Liver (tissue), 8 donors: ENCODE measurements at regions not wholly inside any gene's neighbourhood (a gene's known extent, or its start where the extent isn't known, plus 50 kb on each side); places are given as distances from the start of the nearest gene placed in this dataset.

ENCODE experiments used
- DNase-seq: peaks from one replicate; pipeline ENCODE4 v3.0.0-alpha.2; 2017; ENCODE audit warnings: low spot score
- H3K27ac ChIP-seq, 2 donors: one replicate each; pipeline ENCODE4 v1.7.0; 2013; ENCODE audit warnings: inconsistent platforms in 2 of 2, low read length in 2 of 2, control low read depth in 1 of 2, low read depth in 1 of 2, mild to moderate bottlenecking in 1 of 2
- H3K27me3 ChIP-seq, 4 donors: one replicate each; pipeline versions ENCODE4 v1.6.1 to v1.7.0; 2013; ENCODE audit warnings: low read length in 3 of 4, inconsistent platforms in 1 of 4, mild to moderate bottlenecking in 1 of 4, moderate library complexity in 1 of 4; ENCODE audit not compliant: control insufficient read depth in 4 of 4, insufficient read depth in 4 of 4
- H3K36me3 ChIP-seq, 4 donors: one replicate each; pipeline versions ENCODE4 v1.6.1 to v1.7.0; 2013; ENCODE audit warnings: low read length in 3 of 4, mild to moderate bottlenecking in 3 of 4, low read depth in 1 of 4, moderate library complexity in 1 of 4; ENCODE audit not compliant: control insufficient read depth in 4 of 4, insufficient read depth in 3 of 4
- H3K4me1 ChIP-seq, 4 donors: one replicate each; pipeline versions ENCODE4 v1.6.1 to v1.7.0; 2013; ENCODE audit warnings: low read length in 3 of 4, mild to moderate bottlenecking in 3 of 4, moderate library complexity in 1 of 4; ENCODE audit not compliant: control insufficient read depth in 4 of 4, insufficient read depth in 4 of 4
- H3K4me3 ChIP-seq, 3 donors: one replicate each; pipeline versions ENCODE4 v1.6.1 to v1.7.0; 2013; ENCODE audit warnings: low read length in 3 of 3, control low read depth in 1 of 3, low read depth in 1 of 3, mild to moderate bottlenecking in 1 of 3
- H3K9ac ChIP-seq, 2 donors: one replicate each; pipeline ENCODE4 v1.7.0; 2013; ENCODE audit warnings: low read length in 2 of 2, mild to moderate bottlenecking in 2 of 2, moderate library complexity in 2 of 2, control low read depth in 1 of 2, low read depth in 1 of 2
- H3K9me3 ChIP-seq, 4 donors: one replicate each; pipeline versions ENCODE4 v1.6.1 to v1.7.0; 2013; ENCODE audit warnings: low read length in 3 of 4; ENCODE audit not compliant: control insufficient read depth in 4 of 4
- EGR1 ChIP-seq, 2 donors: IDR thresholded peaks; 2 replicates each; pipeline ENCODE4 v1.6.1; 2016 to 2018; ENCODE audit warnings: antibody characterized with exemption in 2 of 2, low read depth in 2 of 2
- FOXA1 ChIP-seq: IDR thresholded peaks from 2 replicates; pipeline ENCODE4 v1.6.1; 2016; ENCODE audit warnings: antibody characterized with exemption
- FOXA2 ChIP-seq: IDR thresholded peaks from 2 replicates; pipeline ENCODE4 v1.6.1; 2016; ENCODE audit warnings: antibody characterized with exemption
- GABPA ChIP-seq, 2 donors: IDR thresholded peaks in 1 of 2; conservative IDR thresholded peaks in 1 of 2; 2 replicates each; pipeline ENCODE4 v1.6.1; 2016; ENCODE audit warnings: antibody characterized with exemption in 2 of 2, mild to moderate bottlenecking in 1 of 2, moderate library complexity in 1 of 2
- HNF4A ChIP-seq, 2 donors: conservative IDR thresholded peaks; 2 replicates each; pipeline ENCODE4 v1.6.1; 2016; ENCODE audit warnings: antibody characterized with exemption in 2 of 2, mild to moderate bottlenecking in 2 of 2
- HNF4G ChIP-seq: IDR thresholded peaks from 2 replicates; pipeline ENCODE4 v1.6.1; 2016; ENCODE audit warnings: antibody characterized with exemption
- JUND ChIP-seq, 2 donors: IDR thresholded peaks; 2 replicates each; pipeline ENCODE4 v1.6.1; 2016; ENCODE audit warnings: antibody characterized with exemption in 2 of 2
- NR2F2 ChIP-seq: IDR thresholded peaks from 2 replicates; pipeline ENCODE4 v1.6.1; 2016; ENCODE audit warnings: antibody characterized with exemption
- RAD21 ChIP-seq, 2 donors: IDR thresholded peaks; 2 replicates each; pipeline ENCODE4 v1.6.1; 2016; ENCODE audit warnings: antibody characterized with exemption in 2 of 2, mild to moderate bottlenecking in 2 of 2
- RXRA ChIP-seq, 2 donors: IDR thresholded peaks; 2 replicates each; pipeline ENCODE4 v1.6.1; 2017 to 2018; ENCODE audit warnings: antibody characterized with exemption in 2 of 2, mild to moderate bottlenecking in 1 of 2
- SP1 ChIP-seq: IDR thresholded peaks from 2 replicates; pipeline ENCODE4 v1.6.1; 2018; ENCODE audit warnings: antibody characterized with exemption, mild to moderate bottlenecking
- TAF1 ChIP-seq: conservative IDR thresholded peaks from 2 replicates; pipeline ENCODE4 v1.6.1; 2016; ENCODE audit warnings: antibody characterized with exemption, mild to moderate bottlenecking
- YY1 ChIP-seq: IDR thresholded peaks from 2 replicates; pipeline ENCODE4 v1.6.1; 2016; ENCODE audit warnings: antibody characterized with exemption, mild to moderate bottlenecking
- WGBS: extraction: QIAGEN DNeasy Blood & Tissue Kit; methylation state at CpG from one replicate; pipeline ENCODE4 v1.1.7; 2013; 5-methylcytosine and 5-hydroxymethylcytosine counted together
- TF ChIP-seq, protein P1 (sequence below): IDR thresholded peaks from 2 replicates; pipeline ENCODE4 v1.6.1; 2016; ENCODE audit warnings: antibody characterized with exemption
- TF ChIP-seq, protein P2 (sequence below): IDR thresholded peaks from 2 replicates; pipeline ENCODE4 v1.6.1; 2016; ENCODE audit warnings: antibody characterized with exemption
- TF ChIP-seq, protein P3 (sequence below): IDR thresholded peaks from 2 replicates; pipeline ENCODE4 v1.6.1; 2016; ENCODE audit warnings: antibody characterized with exemption
- TF ChIP-seq, protein P4 (sequence below): IDR thresholded peaks from 2 replicates; pipeline ENCODE4 v1.6.1; 2016; ENCODE audit warnings: antibody characterized with exemption, mild to moderate bottlenecking
- TF ChIP-seq, protein P5 (sequence below): fragments of 150-350 bp; IDR thresholded peaks from 2 replicates; pipeline ENCODE4 v1.5.1; 2017; ENCODE audit warnings: improper control_type of control experiment, low read depth, low read length; ENCODE audit not compliant: missing input control
- donor health status: healthy.
- donor health status: healthy.
- donor health status: healthy.
- donor health status: healthy.
- donor health status: healthy.

DNA sequence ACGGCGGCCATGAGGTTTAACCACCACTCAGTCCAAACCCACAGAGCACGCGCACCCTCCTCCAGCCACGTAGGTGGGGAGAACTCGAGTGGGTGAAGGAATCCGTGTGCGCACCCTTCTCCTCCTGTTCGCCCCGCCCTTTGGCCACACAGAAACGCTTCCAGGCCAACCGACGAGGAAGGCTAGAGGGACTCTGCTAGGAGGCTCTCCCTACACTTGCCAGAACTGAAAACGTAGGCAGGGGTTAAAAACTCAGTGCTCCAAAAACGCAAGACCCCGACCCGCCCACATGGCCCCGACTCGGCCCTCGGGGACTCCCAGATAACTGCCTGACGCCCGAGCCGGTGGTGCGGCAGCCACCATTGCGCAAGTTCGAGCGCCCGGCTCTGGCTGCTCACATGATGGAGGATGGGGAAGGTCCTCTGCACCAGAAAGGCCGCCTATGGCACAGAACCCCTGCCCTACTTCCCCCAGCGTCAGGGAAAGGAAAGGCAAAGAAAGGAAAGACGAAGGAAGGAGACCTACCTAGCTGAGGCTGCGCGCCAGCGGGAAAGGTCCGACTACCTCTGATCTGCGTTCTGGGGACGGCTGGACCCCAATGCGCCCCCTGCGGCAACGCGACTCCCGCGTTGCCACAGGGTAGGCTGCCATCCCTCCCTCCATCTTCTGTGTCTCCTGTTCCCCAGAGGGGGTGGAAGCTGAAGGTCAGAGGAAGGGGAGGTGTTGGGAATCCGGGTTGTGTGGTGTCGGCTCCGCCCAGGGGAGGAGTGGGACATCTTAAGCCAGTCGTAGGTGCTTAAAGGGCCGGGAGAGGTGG, 201.9 kb upstream of the AGTR2 start:
- peak; percentile 39 for DNase-seq
- TF ChIP-seq RAD21 (IDR thresholded peaks at IDR 0.05) (peak in 1 of 2 donors; percentile 3), EGR1 (IDR thresholded peaks at IDR 0.05; ENCODE audit: low read depth in 2 of 2) (no peak), NR2F2 (no peak), YY1 (peak; percentile 74), GABPA (IDR thresholded peaks at IDR 0.05 in 1 of 2, conservative IDR thresholded peaks at IDR 0.05 in 1 of 2) (no peak), HNF4A (conservative IDR thresholded peaks at IDR 0.05) (no peak), SP1 (peak; percentile 12), RXRA (IDR thresholded peaks at IDR 0.05) (peak; percentile 48 to 55)
- Histone ChIP-seq H3K36me3 (no peaks in the 10 kb centered on the region), H3K27me3 (peaks cover 0 to 3% (median 0%) of the 10 kb centered on the region in 4 donors), H3K9ac (peak overlapping the region in 1 of 2 donors; percentile 74), H3K4me3 (peak overlapping the region; percentile 52 to 91 (median 56)), H3K9me3 (no peaks in the 10 kb centered on the region), H3K27ac (peak overlapping the region; percentile 79 to 85), H3K4me1 (peaks cover 3 to 18% (median 12%) of the 10 kb centered on the region in 4 donors)
- WGBS, result 4% methylated on average over 48 of the region's 48 CpGs

DNA sequence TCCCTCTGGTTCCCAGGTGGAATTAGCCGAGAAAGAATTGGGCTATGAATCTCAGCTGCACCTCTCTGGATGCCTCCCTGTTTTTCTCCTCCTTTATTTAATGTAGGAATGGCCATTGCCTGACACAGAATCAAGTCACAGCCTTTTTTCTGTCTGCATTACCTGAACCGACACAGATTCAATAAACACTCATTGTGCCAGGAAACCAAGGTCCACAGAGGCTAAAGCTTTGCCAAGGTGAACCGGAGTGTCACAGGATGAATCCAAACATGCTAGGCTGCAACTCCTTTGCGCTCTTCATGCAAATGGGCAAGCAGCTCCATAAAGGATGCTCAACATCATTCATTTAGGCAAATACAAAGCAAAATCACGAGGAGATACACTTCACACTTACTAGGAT, 199.8 kb upstream of the AGTR2 start:
- Histone ChIP-seq H3K36me3 (no peaks in the 10 kb centered on the region), H3K27ac (peak overlapping the region; percentile 63 to 65), H3K27me3 (peaks cover 0 to 3% (median 0%) of the 10 kb centered on the region in 4 donors), H3K9ac (no peak overlapping the region), H3K4me3 (peak overlapping the region in 2 of 3 donors; percentile 28 to 29), H3K9me3 (no peaks in the 10 kb centered on the region), H3K4me1 (peaks cover 3 to 18% (median 12%) of the 10 kb centered on the region in 4 donors)
- TF ChIP-seq SP1 (peak; percentile 71), YY1 (peak; percentile 67), TAF1 (no peak), RAD21 (IDR thresholded peaks at IDR 0.05) (peak; percentile 11 to 21), GABPA (IDR thresholded peaks at IDR 0.05 in 1 of 2, conservative IDR thresholded peaks at IDR 0.05 in 1 of 2) (no peak), HNF4G (peak; percentile 33), FOXA2 (peak; percentile 14), JUND (IDR thresholded peaks at IDR 0.05) (no peak), HNF4A (conservative IDR thresholded peaks at IDR 0.05) (peak; percentile 77 to 78), FOXA1 (peak; percentile 33), NR2F2 (no peak), RXRA (IDR thresholded peaks at IDR 0.05) (peak; percentile 64 to 72), EGR1 (IDR thresholded peaks at IDR 0.05; ENCODE audit: low read depth in 2 of 2) (no peak)
- TF ChIP-seq, protein P1, sequence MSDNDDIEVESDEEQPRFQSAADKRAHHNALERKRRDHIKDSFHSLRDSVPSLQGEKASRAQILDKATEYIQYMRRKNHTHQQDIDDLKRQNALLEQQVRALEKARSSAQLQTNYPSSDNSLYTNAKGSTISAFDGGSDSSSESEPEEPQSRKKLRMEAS, result no peak
- TF ChIP-seq, protein P2, sequence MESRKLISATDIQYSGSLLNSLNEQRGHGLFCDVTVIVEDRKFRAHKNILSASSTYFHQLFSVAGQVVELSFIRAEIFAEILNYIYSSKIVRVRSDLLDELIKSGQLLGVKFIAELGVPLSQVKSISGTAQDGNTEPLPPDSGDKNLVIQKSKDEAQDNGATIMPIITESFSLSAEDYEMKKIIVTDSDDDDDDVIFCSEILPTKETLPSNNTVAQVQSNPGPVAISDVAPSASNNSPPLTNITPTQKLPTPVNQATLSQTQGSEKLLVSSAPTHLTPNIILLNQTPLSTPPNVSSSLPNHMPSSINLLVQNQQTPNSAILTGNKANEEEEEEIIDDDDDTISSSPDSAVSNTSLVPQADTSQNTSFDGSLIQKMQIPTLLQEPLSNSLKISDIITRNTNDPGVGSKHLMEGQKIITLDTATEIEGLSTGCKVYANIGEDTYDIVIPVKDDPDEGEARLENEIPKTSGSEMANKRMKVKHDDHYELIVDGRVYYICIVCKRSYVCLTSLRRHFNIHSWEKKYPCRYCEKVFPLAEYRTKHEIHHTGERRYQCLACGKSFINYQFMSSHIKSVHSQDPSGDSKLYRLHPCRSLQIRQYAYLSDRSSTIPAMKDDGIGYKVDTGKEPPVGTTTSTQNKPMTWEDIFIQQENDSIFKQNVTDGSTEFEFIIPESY, result no peak
- TF ChIP-seq, protein P3, sequence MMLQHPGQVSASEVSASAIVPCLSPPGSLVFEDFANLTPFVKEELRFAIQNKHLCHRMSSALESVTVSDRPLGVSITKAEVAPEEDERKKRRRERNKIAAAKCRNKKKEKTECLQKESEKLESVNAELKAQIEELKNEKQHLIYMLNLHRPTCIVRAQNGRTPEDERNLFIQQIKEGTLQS, result no peak
- TF ChIP-seq, protein P4, sequence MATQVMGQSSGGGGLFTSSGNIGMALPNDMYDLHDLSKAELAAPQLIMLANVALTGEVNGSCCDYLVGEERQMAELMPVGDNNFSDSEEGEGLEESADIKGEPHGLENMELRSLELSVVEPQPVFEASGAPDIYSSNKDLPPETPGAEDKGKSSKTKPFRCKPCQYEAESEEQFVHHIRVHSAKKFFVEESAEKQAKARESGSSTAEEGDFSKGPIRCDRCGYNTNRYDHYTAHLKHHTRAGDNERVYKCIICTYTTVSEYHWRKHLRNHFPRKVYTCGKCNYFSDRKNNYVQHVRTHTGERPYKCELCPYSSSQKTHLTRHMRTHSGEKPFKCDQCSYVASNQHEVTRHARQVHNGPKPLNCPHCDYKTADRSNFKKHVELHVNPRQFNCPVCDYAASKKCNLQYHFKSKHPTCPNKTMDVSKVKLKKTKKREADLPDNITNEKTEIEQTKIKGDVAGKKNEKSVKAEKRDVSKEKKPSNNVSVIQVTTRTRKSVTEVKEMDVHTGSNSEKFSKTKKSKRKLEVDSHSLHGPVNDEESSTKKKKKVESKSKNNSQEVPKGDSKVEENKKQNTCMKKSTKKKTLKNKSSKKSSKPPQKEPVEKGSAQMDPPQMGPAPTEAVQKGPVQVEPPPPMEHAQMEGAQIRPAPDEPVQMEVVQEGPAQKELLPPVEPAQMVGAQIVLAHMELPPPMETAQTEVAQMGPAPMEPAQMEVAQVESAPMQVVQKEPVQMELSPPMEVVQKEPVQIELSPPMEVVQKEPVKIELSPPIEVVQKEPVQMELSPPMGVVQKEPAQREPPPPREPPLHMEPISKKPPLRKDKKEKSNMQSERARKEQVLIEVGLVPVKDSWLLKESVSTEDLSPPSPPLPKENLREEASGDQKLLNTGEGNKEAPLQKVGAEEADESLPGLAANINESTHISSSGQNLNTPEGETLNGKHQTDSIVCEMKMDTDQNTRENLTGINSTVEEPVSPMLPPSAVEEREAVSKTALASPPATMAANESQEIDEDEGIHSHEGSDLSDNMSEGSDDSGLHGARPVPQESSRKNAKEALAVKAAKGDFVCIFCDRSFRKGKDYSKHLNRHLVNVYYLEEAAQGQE, result peak; percentile 36
- TF ChIP-seq, protein P5, sequence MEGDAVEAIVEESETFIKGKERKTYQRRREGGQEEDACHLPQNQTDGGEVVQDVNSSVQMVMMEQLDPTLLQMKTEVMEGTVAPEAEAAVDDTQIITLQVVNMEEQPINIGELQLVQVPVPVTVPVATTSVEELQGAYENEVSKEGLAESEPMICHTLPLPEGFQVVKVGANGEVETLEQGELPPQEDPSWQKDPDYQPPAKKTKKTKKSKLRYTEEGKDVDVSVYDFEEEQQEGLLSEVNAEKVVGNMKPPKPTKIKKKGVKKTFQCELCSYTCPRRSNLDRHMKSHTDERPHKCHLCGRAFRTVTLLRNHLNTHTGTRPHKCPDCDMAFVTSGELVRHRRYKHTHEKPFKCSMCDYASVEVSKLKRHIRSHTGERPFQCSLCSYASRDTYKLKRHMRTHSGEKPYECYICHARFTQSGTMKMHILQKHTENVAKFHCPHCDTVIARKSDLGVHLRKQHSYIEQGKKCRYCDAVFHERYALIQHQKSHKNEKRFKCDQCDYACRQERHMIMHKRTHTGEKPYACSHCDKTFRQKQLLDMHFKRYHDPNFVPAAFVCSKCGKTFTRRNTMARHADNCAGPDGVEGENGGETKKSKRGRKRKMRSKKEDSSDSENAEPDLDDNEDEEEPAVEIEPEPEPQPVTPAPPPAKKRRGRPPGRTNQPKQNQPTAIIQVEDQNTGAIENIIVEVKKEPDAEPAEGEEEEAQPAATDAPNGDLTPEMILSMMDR, result no peak
- WGBS, result 25% methylated on average over 5 of the region's 5 CpGs
- DNase-seq, result no peak
